ENCODE measurements at regions not wholly inside any gene's neighbourhood (a gene's known extent, or its start where the extent isn't known, plus 50 kb on each side); places are given as distances from the start of the nearest gene placed in this dataset.

GRCh38 chr1:29729281-29729680, 493.0 kb downstream of the PTPRU start:
- TF ChIP-seq POLR2A (IDR thresholded peaks at IDR 0.05; ENCODE audit: low read depth) (no peak), EP300 (IDR thresholded peaks at IDR 0.05) (no peak), CTCF (IDR thresholded peaks at IDR 0.05) (no peak), POLR2AphosphoS5 (IDR thresholded peaks at IDR 0.05) (no peak)

All from esophagus muscularis mucosa (tissue), 4 donors.